ENCODE measurements at regions not wholly inside any gene's neighbourhood (a gene's known extent, or its start where the extent isn't known, plus 50 kb on each side); places are given as distances from the start of the nearest gene placed in this dataset.

DNA sequence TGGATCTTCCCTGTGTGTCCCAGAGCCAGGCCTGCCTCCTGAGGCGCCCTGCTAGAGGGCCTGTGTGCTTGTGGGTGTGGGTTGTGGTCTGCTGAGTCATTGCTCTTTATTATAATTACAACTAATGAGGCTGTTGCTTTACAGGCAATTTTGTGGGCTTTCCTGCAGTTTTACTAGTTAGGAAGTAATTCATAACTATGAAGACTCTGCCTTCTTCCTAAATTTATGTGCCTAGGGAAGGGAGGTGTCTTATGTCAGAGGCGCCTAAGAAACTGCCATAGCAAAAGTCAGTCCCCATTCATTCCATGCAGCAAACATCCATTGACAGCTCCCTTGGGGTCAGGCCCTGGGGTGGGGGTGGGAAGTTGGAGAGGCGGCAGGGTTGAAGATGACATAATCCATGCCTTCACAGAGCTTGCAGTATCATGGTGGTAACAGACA is 359.2 kb downstream of the IDS start:
- TF ChIP-seq CTCF (IDR thresholded peaks at IDR 0.05; ENCODE audit: low read depth, low read length), result no peak
- TF ChIP-seq EZH2phosphoT487 (IDR thresholded peaks at IDR 0.05; ENCODE audit: low read depth), result no peak
